HG03060 (cell line): ENCODE measurements at regions not wholly inside any gene's neighbourhood (a gene's known extent, or its start where the extent isn't known, plus 50 kb on each side); places are given as distances from the start of the nearest gene placed in this dataset.

ENCODE experiments used
- ATAC-seq: cut with Tn5 transposase; IDR thresholded peaks from one replicate; pipeline ENCODE4 v1.9.1; 2021; ENCODE audit warnings: low read depth, moderate number of reproducible peaks; ENCODE audit not compliant: unreplicated experiment

DNA sequence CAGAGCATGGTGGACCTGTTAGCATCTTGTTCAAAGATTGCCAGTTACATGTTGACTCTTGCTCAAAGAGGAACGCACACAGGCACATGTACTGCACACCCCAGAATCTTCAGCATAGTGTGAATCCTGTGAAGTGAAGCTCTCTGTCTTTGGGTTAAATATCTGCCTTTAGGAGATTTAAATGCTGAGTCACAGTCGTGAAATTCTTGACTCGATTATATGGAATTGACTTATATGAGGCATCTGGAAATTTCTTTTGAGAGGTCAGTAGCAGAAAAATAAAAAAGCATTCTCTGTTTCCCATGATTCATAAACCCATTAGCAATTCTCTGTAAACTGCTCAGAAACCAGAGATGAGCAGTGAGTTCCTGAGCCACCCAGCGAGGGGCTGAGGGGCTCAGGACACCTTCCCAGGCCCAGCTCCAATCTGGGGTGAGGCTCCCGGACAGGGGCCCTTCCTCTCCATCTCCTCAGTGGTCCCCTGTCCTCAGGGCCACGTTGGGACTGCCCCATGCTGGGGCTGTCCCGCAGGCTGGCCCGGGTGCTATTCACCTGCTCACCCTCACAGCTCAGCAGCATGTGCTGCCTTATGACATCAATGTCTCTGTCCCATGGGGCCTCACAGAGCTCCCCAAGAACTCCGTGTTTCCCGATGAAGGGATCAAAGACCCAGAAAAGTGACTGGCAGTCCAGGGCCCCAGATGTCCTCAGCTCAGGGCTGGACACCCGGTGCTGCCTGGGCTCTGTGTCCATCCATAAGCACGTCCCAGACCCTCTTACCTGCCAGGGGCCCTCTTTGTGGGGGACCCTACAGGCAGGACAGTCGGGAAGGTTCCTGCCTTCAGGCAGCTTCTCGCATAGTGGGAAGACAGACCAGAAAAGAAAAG, 50.0 kb upstream of the INSIG1 start:
- ATAC-seq: no peak
